HG03442 (cell line): ENCODE measurements at regions not wholly inside any gene's neighbourhood (a gene's known extent, or its start where the extent isn't known, plus 50 kb on each side); places are given as distances from the start of the nearest gene placed in this dataset.
"Not testable (repeated sequence)": the region's sequence is repeated elsewhere in the genome, so short reads cannot be mapped to it uniquely, and the experiment has no call there.

Experiments used
- ATAC-seq: cut with Tn5 transposase; IDR thresholded peaks from one replicate; pipeline ENCODE4 v1.9.1; 2021; ENCODE audit warnings: mild to moderate bottlenecking, moderate library complexity; ENCODE audit not compliant: unreplicated experiment

- not testable (repeated sequence) for ATAC-seq
Observed at GRCh38 chr9:85792057-85792456, 50.3 kb upstream of the AGTPBP1 start.

DNA sequence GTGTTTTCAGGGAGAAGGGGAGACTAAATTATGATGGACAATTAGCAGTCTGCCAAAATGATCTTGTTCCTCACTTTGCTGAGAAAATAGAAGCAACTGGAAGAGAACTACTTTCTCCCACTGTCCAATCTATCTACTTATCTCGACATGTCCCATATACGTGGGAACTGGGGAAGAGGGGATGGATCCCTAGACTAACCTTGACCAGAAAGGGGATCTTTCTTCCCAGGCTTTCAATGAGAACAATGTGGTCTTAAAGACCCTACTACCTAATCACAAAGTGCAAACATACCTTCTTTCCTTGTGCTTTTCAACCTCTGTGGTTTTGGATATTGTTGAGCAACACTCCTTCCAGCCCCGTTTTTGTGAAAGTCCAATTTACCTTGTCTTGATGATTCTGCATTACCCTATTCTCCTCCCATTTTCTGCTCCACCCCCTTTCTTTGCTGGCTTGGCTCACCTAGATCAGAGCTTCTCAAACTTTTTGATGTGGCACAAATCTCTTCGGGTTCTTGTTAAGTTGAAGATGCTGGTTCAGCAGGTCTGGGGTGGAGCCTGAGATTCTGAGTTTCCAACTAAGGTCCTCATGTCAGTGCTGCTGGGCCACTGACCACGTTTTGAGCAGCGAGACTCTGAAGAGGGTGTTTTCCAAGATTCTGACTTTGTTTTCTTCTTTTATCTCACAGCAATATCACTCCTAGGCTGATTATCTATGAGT is 61.4 kb upstream of the AGTPBP1 start:
- ATAC-seq = not testable (repeated sequence)

- not testable (repeated sequence) for ATAC-seq
Observed at GRCh38 chr9:85804847-85805133, 63.0 kb upstream of the AGTPBP1 start.

DNA sequence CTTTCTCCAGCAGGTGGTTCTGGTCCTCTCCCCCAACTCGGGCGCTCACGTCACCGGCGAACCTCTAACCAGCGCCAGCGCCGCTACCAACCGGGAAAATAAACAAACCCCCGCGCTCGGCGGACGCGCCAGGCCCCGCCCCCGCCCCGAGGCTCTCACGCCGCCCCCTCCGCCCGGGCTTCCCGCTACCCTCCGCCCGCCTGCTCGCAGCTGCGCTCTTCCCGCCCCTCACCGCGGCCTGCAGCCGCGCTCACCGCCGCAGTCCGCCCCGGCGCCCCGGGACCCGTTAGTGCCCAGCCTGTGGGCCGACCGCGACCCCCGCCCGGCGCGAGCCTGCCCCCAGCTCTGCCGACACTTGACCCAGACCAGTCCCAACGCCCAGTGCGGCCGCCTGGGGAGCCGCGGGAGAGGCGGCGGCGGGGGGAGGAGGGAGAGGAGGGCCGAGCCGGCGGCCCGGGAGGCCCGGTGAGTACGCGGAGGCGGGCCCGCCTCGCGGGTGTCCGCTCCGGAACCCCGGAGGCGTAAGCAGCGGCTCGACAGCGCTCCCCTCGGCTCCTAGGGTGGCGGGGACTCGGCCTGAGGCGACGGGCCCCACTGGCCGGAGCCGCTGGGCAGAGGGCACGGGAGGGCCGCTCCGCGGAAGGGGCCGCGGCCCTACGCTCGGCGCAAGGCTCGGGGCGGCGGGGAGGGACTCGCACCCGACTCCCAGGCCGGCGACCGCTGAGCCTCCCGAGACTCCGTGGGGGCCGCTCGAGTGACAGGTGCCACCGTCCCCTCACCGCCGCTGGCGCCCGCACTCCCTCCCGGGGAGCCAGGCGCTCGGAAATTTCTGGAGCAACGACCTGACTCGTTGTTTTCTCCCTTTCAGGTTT is 63.6 kb upstream of the AGTPBP1 start:
- ATAC-seq = peak; percentile 72

DNA sequence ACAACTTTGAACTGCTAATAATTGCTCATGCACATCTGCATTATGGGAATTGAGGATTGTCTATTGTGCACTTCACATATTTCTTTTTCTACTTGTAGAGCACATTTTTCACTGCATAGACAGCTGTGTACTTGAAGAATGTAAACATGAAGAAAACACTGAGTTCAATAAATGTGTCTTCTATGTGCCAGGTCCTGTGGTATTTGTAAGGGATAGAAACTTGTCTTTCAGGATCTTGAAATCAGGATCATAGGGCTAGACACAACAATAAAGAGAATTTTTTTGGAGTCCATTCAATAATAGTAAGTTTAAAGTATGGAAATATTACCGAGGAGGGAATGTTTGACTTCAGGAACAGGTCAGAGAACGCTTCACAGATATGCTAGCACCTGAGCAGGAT is 66.6 kb upstream of the AGTPBP1 start:
- ATAC-seq = not testable (repeated sequence)

DNA sequence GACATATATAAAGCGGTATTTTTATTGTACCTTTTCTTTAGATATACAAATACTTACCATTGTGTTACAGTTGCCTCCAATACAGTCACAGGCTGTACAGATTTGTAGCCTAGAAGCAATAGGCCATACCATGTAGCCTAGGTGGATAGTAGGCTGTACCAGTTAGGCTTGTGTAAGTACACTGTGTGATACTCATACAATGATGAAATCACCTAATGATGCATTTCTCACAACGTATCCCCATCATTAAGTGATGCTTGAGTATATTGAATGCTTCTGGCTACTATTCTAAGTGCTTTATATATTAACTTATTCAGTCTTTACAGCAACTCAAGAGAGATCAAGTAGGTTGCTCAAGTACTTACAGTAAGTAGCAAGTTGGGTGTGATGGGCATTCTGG is 71.6 kb upstream of the AGTPBP1 start:
- ATAC-seq = not testable (repeated sequence)

GRCh38 chr9:85814800-85815199 is 73.0 kb upstream of the AGTPBP1 start:
- not testable (repeated sequence) for ATAC-seq

- ATAC-seq = not testable (repeated sequence)
Observed at GRCh38 chr9:85818971-85819370, 77.2 kb upstream of the AGTPBP1 start.

- ATAC-seq = not testable (repeated sequence)
Observed at GRCh38 chr9:85820598-85820997, 78.8 kb upstream of the AGTPBP1 start.

- ATAC-seq = not testable (repeated sequence)
Observed at GRCh38 chr9:85824949-85825348, 83.2 kb upstream of the AGTPBP1 start.

- not testable (repeated sequence) for ATAC-seq
Observed at GRCh38 chr9:85834591-85834990, 92.8 kb upstream of the AGTPBP1 start.

- not testable (repeated sequence) for ATAC-seq
Observed at GRCh38 chr9:85843949-85844348, 97.0 kb upstream of the NAA35 start.

GRCh38 chr9:85847782-85848181 is 93.2 kb upstream of the NAA35 start:
- not testable (repeated sequence) for ATAC-seq

DNA sequence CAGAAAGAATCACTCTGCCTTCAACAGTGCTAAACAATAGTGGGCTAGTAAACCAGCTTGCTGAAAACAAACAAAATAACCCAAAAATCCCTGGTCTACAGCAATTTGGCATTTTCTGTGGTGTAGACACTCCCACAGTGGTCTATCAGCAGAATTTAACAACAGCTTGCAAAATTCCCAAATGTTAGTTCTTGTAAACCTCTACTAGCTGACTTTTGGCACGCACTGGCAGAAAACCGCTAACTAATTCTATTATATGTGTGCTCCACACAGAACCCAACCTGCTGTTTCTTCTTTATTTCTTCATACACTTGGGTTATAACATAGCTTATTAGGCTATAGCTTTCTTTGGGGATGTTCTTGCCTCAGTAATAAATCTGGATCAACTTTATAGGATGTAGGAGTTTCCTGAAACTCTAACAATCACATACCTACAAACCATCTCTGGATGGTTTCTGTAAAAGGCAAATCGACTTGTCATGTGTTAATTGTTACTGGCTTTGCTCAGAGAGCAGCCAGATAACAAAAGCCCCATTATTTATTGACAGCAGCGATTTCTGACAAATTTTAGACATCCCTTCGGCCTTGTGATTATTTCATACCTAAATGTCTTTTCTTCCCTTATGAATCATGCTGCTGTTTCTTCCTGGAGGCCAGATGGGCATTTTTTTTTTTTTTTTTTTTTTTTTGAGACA is 82.7 kb upstream of the NAA35 start:
- ATAC-seq = no peak

DNA sequence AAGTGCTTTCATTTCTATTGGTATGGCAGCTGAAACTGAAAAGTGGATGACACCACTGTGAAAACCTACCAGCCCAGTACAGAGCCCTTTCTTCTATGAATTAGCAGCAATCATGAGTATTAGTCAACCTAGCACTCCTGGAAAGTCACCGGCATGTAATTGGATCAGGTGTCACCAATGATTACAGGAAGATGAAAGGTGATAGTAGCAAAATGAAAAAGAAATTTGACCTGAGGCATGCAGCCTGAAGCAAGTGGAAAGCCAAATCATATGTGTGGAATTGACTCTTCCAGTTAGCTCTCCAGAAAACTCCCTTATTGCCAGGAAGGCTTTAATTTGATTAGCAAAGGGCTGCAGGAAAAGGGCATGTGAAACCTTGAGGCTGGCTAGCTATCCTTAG is 81.2 kb upstream of the NAA35 start:
- no peak for ATAC-seq

DNA sequence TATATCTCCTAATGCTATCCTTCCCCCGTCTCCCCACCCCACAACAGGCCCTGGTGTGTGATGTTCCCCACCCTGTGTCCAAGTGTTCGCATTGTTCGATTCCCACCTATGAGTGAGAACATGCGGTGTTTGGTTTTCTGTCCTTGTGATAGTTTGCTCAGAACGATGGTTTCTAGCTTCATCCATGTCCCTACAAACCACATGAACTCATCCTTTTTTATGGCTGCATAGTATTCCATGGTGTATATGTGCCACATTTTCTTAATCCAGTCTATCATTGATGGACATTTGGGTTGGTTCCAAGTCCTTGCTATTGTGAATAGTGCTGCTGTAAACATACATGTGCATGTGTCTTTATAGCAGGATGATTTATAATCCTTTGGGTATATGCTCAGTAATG is 79.1 kb upstream of the NAA35 start:
- not testable (repeated sequence) for ATAC-seq

- no peak for ATAC-seq
Observed at GRCh38 chr9:85863875-85864274, 77.1 kb upstream of the NAA35 start.

DNA sequence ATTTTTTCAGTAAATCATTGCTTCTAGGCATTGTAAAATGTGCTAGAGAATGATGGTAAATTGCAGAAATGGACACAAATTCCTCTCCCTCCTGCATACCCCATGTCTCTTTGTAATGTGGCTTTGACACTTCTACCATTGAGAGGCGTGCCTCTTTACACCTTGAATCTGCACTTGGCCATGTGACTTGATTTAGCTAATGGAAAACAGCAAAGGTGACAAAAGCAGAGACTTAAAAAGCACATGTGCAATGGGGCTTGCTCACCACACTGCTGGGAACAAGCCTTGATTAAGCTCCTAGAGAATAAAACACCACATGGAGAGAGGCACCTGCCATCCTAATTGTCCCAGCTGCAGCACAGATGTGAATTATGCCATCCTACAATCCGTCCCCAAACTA is 69.9 kb upstream of the NAA35 start:
- no peak for ATAC-seq

DNA sequence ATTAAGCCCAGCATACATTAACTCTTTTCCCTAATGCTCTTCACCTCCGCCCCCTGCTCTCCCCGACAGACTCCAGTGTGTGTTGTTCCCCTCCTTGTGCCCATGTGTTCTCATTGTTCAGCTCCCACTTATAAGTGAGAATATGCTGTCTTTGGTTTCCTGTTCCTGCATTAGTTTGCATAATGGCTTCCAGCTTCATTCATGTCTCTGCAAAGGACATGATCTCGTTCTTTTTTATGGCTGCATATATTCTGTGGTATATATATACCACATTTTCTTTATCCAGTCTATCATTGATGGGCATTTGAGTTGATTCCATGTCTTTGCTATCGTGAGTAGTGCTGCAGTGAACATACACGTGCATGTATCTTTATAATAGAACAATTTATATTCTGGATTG is 69.3 kb upstream of the NAA35 start:
- ATAC-seq = not testable (repeated sequence)

GRCh38 chr9:85872463-85872862 is 68.5 kb upstream of the NAA35 start:
- ATAC-seq = no peak

- ATAC-seq = no peak
Observed at GRCh38 chr9:85876628-85877027, 64.3 kb upstream of the NAA35 start.
